PC-3 (cell line): ENCODE measurements at regions not wholly inside any gene's neighbourhood (a gene's known extent, or its start where the extent isn't known, plus 50 kb on each side); places are given as distances from the start of the nearest gene placed in this dataset.
"Not testable (repeated sequence)": the region's sequence is repeated elsewhere in the genome, so short reads cannot be mapped to it uniquely, and the experiment has no call there.

Experiments used
- ATAC-seq: fragments of 200-7000 bp; cut with Tn5 transposase; 2 replicates; pipeline ENCODE4 v1.9.1; 2020; ENCODE audit warnings: mild to moderate bottlenecking, moderate library complexity
- BruUV-seq: library from RNA; stranded (reverse); fragments of 400-500 nt; replicated peaks from 2 replicates; lab custom pipeline; 2021; lab: Mats Ljungman, UMichigan
- CTCF ChIA-PET: fragments of 300-600 bp; sonication (Branson Sonifier 250); formaldehyde crosslinking; loops from one replicate; lab custom pipeline; 2022; ENCODE audit warnings: antibody characterized with exemption; lab: Charles Lee
- POLR2A ChIA-PET: fragments of 300-600 bp; sonication (Branson Sonifier 250); formaldehyde crosslinking; loops from one replicate; lab custom pipeline; 2022; ENCODE audit warnings: antibody characterized with exemption; ENCODE audit not compliant: unreplicated experiment; lab: Charles Lee
- DNase-seq: peaks from one replicate; pipeline ENCODE4 v3.0.0-alpha.2; 2015
- H2AFZ ChIP-seq: fragments of 300-600 bp; sonication (generic); 2 replicates; pipeline ENCODE4 v1.6.0; 2016; ENCODE audit warnings: antibody characterized with exemption, low read length
- H3F3A ChIP-seq: fragments of 300-600 bp; sonication (generic); one replicate; pipeline ENCODE4 v1.6.0; 2017; ENCODE audit warnings: antibody characterized with exemption, low read length, control low read depth, mild to moderate bottlenecking; ENCODE audit not compliant: unreplicated experiment
- H3K27ac ChIP-seq: fragments of 300-600 bp; sonication (generic); 2 replicates; pipeline ENCODE4 v1.5.1; 2016; ENCODE audit warnings: mild to moderate bottlenecking, low read length
- H3K27me3 ChIP-seq: fragments of 300-600 bp; sonication (generic); 2 replicates; pipeline ENCODE4 v1.6.1; 2016; ENCODE audit warnings: low read length, mixed read lengths
- H3K36me3 ChIP-seq: fragments of 300-600 bp; sonication (generic); 2 replicates; pipeline ENCODE4 v1.6.1; 2016; ENCODE audit warnings: low read depth, mixed run types, low read length, mixed read lengths
- H3K4me1 ChIP-seq: fragments of 300-600 bp; sonication (generic); 2 replicates; pipeline ENCODE4 v1.5.1; 2016; ENCODE audit warnings: low read length; ENCODE audit not compliant: insufficient read depth
- H3K4me2 ChIP-seq: fragments of 300-600 bp; sonication (generic); 2 replicates; pipeline ENCODE4 v1.6.0; 2016; ENCODE audit warnings: low read length
- H3K4me3 ChIP-seq: fragments of 300-600 bp; sonication (generic); 2 replicates; pipeline ENCODE4 v1.5.1; 2016; ENCODE audit warnings: mild to moderate bottlenecking, low read length, mixed read lengths
- H3K79me2 ChIP-seq: fragments of 300-600 bp; sonication (generic); 2 replicates; pipeline ENCODE4 v1.6.1; 2017; ENCODE audit warnings: low read length, mixed read lengths
- H3K9ac ChIP-seq: fragments of 300-600 bp; sonication (generic); 2 replicates; pipeline ENCODE4 v1.6.0; 2016; ENCODE audit warnings: mild to moderate bottlenecking, low read length
- H3K9me2 ChIP-seq: fragments of 300-600 bp; sonication (generic); replicated peaks from 2 replicates; pipeline ENCODE4 v1.6.1; 2016; ENCODE audit warnings: mixed run types, low read length, mixed read lengths
- H3K9me3 ChIP-seq: fragments of 300-600 bp; sonication (generic); 2 replicates; pipeline ENCODE4 v1.6.1; 2016; ENCODE audit warnings: low read length, mixed read lengths
- H4K20me1 ChIP-seq: fragments of 300-600 bp; sonication (generic); 2 replicates; pipeline ENCODE4 v1.6.1; 2016; ENCODE audit warnings: low read length, mixed read lengths
- CTCF ChIP-seq: fragments of 300-600 bp; sonication (generic); conservative IDR thresholded peaks from 2 replicates; pipeline ENCODE4 v1.5.1; 2017; ENCODE audit warnings: antibody characterized with exemption, low read depth, mild to moderate bottlenecking, low read length
- EZH2 ChIP-seq: fragments of 300-600 bp; sonication (generic); IDR thresholded peaks from one replicate; pipeline ENCODE4 v1.6.1; 2017; ENCODE audit warnings: antibody characterized with exemption, mild to moderate bottlenecking, low read length; ENCODE audit not compliant: unreplicated experiment
- EZH2phosphoT487 ChIP-seq: fragments of 300-600 bp; sonication (generic); IDR thresholded peaks from 2 replicates; pipeline ENCODE4 v1.6.1; 2018; ENCODE audit warnings: mild to moderate bottlenecking, antibody characterized with exemption, low read length, borderline replicate concordance
- intact Hi-C: fragments of 100-400 bp; cut with micrococcal nuclease; formaldehyde crosslinking; loops from 2 replicates; pipeline ENCODE4 v1.9.0; 2023

GRCh38 chr3:184456476-184456875 lies 76.6 kb downstream of the CHRD start:
- no peaks in the 10 kb centered on the region for H4K20me1 ChIP-seq
- POLR2A ChIA-PET, result no interaction called here
- H3K36me3 ChIP-seq, result no peaks in the 10 kb centered on the region
- no peaks in the 10 kb centered on the region for H3K9me3 ChIP-seq
- intact Hi-C loops, result no loop called here
- no peaks in the 10 kb centered on the region for H3K9me2 ChIP-seq
- no TSS peak for BruUV-seq
- 0 out of 2 replicates have a peak, but pooled peaks cover 5% of the 10 kb centered on the region for H3K4me1 ChIP-seq
- TF ChIP-seq CTCF, result no peak
- no peak for TF ChIP-seq EZH2phosphoT487
- TF ChIP-seq EZH2, result no peak
- no peak overlapping the region for H3K4me3 ChIP-seq
- ATAC-seq (no peak), DNase-seq (no peak)
- H2AFZ ChIP-seq, result no peak overlapping the region
- 0 out of 2 replicates have a peak, but pooled peaks cover 9% of the 10 kb centered on the region for H3K27me3 ChIP-seq
- H3K4me2 ChIP-seq, result no peak overlapping the region
- CTCF ChIA-PET, result no interaction called here
- no peak overlapping the region for H3K9ac ChIP-seq
- no peak overlapping the region for H3K27ac ChIP-seq
- H3K79me2 ChIP-seq, result no peaks in the 10 kb centered on the region
- no peaks in the 10 kb centered on the region for H3F3A ChIP-seq

GRCh38 chr3:184457329-184457728 lies 77.5 kb downstream of the CHRD start:
- BruUV-seq, result no TSS peak
- Histone ChIP-seq H3F3A (no peaks in the 10 kb centered on the region), H4K20me1 (no peaks in the 10 kb centered on the region), H3K9me2 (no peaks in the 10 kb centered on the region), H3K9me3 (no peaks in the 10 kb centered on the region), H3K27me3 (0 out of 2 replicates have a peak, but pooled peaks cover 9% of the 10 kb centered on the region), H3K4me2 (no peak overlapping the region), H3K27ac (no peak overlapping the region), H3K4me3 (no peak overlapping the region), H2AFZ (no peak overlapping the region), H3K4me1 (0 out of 2 replicates have a peak, but pooled peaks cover 5% of the 10 kb centered on the region), H3K9ac (no peak overlapping the region), H3K36me3 (no peaks in the 10 kb centered on the region), H3K79me2 (no peaks in the 10 kb centered on the region)
- POLR2A ChIA-PET, result no interaction called here
- TF ChIP-seq EZH2 (no peak), CTCF (no peak), EZH2phosphoT487 (no peak)
- no peak for DNase-seq
- CTCF ChIA-PET, result no interaction called here
- intact Hi-C loops, result no loop called here
- no peak for ATAC-seq

GRCh38 chr3:184457784-184458377 lies 78.0 kb downstream of the CHRD start:
- H3K4me1 ChIP-seq, POLR2A ChIA-PET, H4K20me1 ChIP-seq, H2AFZ ChIP-seq, CTCF ChIA-PET, intact Hi-C loops, H3F3A ChIP-seq, H3K27ac ChIP-seq, H3K4me2 ChIP-seq, DNase-seq, ATAC-seq, H3K27me3 ChIP-seq, H3K9me3 ChIP-seq, H3K36me3 ChIP-seq, H3K9me2 ChIP-seq, H3K4me3 ChIP-seq, BruUV-seq, H3K79me2 ChIP-seq, H3K9ac ChIP-seq: not testable (repeated sequence)
